Fibroblast of villous mesenchyme (primary cell): ENCODE measurements at regions not wholly inside any gene's neighbourhood (a gene's known extent, or its start where the extent isn't known, plus 50 kb on each side); places are given as distances from the start of the nearest gene placed in this dataset.

Source experiments
- DNase-seq: peaks from one replicate; pipeline ENCODE4 v3.0.0-alpha.2; 2010; ENCODE audit warnings: low read depth
- H3K4me3 ChIP-seq: 2 replicates; pipeline ENCODE4 v1.5.1; 2011; ENCODE audit warnings: low read depth, mild to moderate bottlenecking, low read length
- TF ChIP-seq, protein P1 (sequence below): IDR thresholded peaks from 2 replicates; pipeline ENCODE4 v1.5.1; 2012; ENCODE audit warnings: low read depth, mild to moderate bottlenecking, low read length; ENCODE audit not compliant: insufficient read depth

DNA sequence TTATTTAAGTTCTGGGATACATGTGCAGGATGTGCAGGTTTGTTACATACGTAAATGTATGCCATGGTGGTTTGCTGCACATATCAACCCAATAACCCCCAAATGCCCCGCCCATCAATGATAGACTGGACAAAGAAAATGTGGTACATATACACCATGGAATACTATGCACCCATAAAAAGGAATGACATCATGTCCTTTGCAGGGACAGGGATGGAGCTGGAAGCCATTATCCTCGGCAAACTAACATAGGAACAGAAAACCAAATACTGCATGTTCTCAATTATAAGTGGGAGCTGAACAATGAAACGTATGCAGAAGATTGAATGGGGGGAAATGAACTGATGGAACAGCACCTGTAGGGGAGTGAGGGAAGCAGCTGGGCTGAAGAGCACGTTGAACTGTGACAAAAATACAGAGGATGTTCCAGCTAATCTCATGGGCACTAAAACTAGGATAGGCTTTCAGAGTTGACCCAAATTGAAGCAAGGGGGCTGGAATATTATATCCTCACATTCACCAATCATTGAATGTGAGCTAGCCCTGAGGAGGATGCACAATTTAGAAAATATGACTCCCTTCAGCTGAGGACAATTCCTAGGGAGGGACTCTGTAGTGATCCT, 70.5 kb upstream of the OSMR start:
- no peak overlapping the region for H3K4me3 ChIP-seq
- TF ChIP-seq, protein P1, sequence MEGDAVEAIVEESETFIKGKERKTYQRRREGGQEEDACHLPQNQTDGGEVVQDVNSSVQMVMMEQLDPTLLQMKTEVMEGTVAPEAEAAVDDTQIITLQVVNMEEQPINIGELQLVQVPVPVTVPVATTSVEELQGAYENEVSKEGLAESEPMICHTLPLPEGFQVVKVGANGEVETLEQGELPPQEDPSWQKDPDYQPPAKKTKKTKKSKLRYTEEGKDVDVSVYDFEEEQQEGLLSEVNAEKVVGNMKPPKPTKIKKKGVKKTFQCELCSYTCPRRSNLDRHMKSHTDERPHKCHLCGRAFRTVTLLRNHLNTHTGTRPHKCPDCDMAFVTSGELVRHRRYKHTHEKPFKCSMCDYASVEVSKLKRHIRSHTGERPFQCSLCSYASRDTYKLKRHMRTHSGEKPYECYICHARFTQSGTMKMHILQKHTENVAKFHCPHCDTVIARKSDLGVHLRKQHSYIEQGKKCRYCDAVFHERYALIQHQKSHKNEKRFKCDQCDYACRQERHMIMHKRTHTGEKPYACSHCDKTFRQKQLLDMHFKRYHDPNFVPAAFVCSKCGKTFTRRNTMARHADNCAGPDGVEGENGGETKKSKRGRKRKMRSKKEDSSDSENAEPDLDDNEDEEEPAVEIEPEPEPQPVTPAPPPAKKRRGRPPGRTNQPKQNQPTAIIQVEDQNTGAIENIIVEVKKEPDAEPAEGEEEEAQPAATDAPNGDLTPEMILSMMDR: no peak
- DNase-seq: no peak

DNA sequence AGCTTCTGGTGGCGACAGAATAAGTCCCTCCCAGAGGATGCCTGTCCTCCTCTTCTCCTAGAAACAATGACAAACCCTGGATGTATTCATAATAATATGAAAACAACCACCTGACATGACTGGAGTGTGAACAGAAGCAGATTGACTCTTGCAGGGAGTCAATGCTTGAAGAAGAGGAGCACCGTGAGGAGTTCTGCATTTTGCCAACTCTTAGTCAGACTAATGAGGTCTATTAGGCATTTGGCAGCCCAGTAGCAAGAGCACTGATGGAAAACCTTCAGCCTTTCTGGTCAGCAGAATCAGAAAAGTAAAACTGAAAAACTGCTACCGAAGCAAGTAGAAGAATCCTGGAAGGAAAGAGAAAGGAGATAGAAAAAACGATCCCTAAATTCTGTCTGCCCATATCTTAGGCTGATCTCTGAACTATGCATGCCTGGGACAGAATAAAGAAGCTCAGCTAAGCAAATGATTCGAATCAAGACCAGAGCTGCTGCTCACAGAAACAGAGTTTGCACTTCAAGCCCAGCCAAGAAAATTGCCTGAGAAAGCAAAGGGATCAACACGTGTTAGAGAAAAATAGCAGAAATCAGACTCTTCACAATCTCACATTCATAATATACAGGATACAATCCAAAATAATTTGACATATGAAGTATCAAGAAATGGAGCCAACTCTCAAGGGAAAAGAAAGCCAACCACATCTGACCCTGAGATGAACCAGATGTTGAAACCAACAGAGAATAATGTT, 69.5 kb upstream of the OSMR start:
- TF ChIP-seq, protein P1: no peak
- DNase-seq: peak; percentile 32
- H3K4me3 ChIP-seq: no peak overlapping the region

DNA sequence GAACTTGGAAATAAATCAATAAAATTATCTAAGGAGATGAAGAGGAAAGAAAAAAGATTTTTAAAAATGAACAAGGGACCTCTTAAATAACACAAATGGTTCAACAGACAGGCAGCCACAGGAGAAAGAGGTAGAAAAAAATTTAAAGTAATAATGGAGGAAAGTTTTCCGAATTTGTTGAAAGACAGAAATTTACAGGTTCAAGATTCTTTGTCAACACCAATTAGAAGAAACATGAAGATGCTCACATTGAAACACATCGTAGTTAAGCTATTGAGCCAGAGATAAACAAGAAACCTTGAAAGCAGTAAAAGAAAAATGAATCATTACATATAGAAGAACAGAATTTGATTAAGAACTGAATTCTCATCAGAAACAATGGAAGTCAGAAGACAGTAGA, 68.7 kb upstream of the OSMR start:
- no peak for DNase-seq
- TF ChIP-seq, protein P1: no peak
- H3K4me3 ChIP-seq: no peak overlapping the region

DNA sequence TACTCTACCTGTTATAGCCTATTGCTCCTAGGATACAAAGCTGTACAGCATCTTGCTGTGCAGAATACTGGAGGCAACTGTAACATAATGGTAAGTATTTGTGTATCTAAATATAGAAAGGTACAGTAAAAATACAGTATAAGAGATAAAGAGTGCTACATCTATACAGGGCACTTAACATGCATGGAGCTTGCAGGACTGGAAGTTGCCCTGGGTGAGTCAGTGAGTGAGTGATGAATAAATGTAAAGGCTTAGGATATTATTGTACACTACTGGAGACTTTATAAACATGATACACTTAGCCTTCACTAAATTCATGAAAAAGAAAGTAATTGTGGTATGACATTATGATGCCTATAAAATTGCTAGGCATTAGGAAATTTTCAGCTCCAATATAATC, 65.5 kb upstream of the OSMR start:
- TF ChIP-seq, protein P1: no peak
- no peak for DNase-seq
- no peak overlapping the region for H3K4me3 ChIP-seq

DNA sequence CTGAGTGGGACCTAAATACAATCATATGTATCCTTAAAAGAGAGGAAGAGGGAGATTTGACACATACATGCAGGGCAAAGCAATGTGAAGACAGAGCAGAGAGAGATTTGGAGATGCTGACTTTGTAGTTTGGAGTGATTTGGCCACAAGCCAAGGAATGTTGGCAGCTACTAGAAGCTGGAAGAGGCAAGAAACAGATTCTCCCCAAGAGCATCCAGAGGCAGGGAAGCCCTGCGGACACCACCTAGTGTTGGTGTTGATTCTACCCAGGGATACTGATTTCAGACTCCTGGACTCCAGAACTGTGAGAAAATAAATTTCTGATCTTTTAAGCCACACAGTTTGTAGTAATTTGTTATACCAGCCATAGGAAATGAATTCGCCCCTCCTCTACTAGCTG, 64.9 kb upstream of the OSMR start:
- H3K4me3 ChIP-seq: no peak overlapping the region
- peak; percentile 86 for DNase-seq
- TF ChIP-seq, protein P1: peak; percentile 45

DNA sequence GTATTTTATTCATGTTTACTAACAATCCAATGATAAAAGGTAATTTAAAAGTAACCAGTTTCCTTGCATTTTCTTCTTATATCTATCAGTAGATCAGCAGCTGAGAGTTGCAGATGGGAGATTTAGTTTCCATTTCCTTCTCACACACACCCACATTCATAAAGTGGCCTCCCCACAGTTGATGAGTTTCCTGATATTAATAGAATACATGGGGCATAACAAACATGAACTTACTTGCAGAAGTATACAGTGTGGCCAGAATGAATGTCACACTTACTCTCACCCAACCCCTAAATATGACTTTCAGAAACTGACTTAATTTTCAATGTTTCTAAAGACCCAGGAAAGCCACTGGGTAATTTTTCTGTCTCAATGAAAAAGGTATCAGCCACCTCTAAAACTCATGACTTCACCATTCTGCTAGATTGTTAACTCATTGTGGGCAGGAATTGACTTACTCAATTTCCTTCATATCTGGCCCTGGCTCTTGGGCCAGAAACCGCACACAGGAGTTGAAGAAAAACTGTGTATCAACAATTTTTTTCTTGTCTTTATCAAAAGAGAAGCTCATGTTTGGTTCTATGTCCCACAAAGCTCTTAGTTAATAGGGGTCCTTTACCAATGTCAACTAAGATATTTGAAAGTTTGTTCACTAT, 63.5 kb upstream of the OSMR start:
- no peak for DNase-seq
- no peak overlapping the region for H3K4me3 ChIP-seq
- TF ChIP-seq, protein P1: no peak
